ENCODE measurements at regions not wholly inside any gene's neighbourhood (a gene's known extent, or its start where the extent isn't known, plus 50 kb on each side); places are given as distances from the start of the nearest gene placed in this dataset.

GRCh38 chr6:126753606-126754005, 364.9 kb upstream of the RSPO3 start:
- Histone ChIP-seq H3K9me3 (ENCODE audit: control insufficient read depth, insufficient read depth, low read length) (no peaks in the 10 kb centered on the region), H3K9ac (ENCODE audit: low read depth, low read length) (no peak overlapping the region), H4K8ac (ENCODE audit: low read depth in 2 of 2, low read length in 2 of 2) (no peak overlapping the region), H4K5ac (ENCODE audit: low read depth, low read length) (no peak overlapping the region), H2BK120ac (ENCODE audit: low read depth, low read length) (no peak overlapping the region), H3K27ac (ENCODE audit: insufficient read depth, low read length) (no peak overlapping the region), H3K18ac (ENCODE audit: low read depth, low read length) (no peak overlapping the region), H4K20me1 (ENCODE audit: insufficient read depth, low read length) (no peaks in the 10 kb centered on the region), H2BK20ac (ENCODE audit: low read depth, low read length) (no peak overlapping the region), H3K4me2 (ENCODE audit: low read depth, low read length) (no peak overlapping the region), H3K79me1 (ENCODE audit: low read depth in 1 of 2, low read length in 2 of 2) (no peaks in the 10 kb centered on the region), H2BK5ac (ENCODE audit: low read depth, low read length, poor library complexity, severe bottlenecking) (no peak overlapping the region), H3K14ac (replicated peaks; ENCODE audit: low read depth, low read length) (no peak overlapping the region), H2AFZ (replicated peaks; ENCODE audit: low read length, poor library complexity) (no peak overlapping the region), H3K56ac (ENCODE audit: extremely low read depth, insufficient read depth, low read length) (no peak overlapping the region), H2AK5ac (ENCODE audit: low read depth, low read length) (no peak overlapping the region), H3K4ac (ENCODE audit: low read depth, low read length) (no peak overlapping the region), H2BK15ac (ENCODE audit: low read depth, low read length) (no peak overlapping the region), H3K4me1 (ENCODE audit: control insufficient read depth, insufficient read depth, low read length) (no peaks in the 10 kb centered on the region), H4K91ac (ENCODE audit: insufficient read depth, low read depth, low read length) (no peak overlapping the region), H3K9me1 (ENCODE audit: insufficient read depth, low read length) (no peaks in the 10 kb centered on the region), H3K4me3 (ENCODE audit: insufficient read depth, low read depth, low read length) (no peak overlapping the region), H3K36me3 (ENCODE audit: control insufficient read depth, insufficient read depth, low read length) (no peaks in the 10 kb centered on the region), H3K27me3 (ENCODE audit: control insufficient read depth, insufficient read depth, low read length) (no peaks in the 10 kb centered on the region), H2AK9ac (replicated peaks; ENCODE audit: low read depth, low read length, poor library complexity) (no peak overlapping the region), H3K23ac (ENCODE audit: low read depth, low read length) (no peak overlapping the region)
- intact Hi-C loops (cut with micrococcal nuclease) (no loop called here), in situ Hi-C loops (cut with MboI; ENCODE audit: low sequenced_read_pairs) (no loop called here), dilution Hi-C loops (cut with HindIII; ENCODE audit: low sequenced_read_pairs, unreplicated experiment) (no loop called here)
- POLR2A ChIA-PET (ENCODE audit: unreplicated experiment): no interaction called here
- DNase-seq (no peak), ATAC-seq (ENCODE audit: low read depth) (no peak)
- no TSS peak for BruUV-seq (replicated peaks)
- no CpG with 5 or more reads among the region's 1 CpG for WGBS, 2 experiments (ENCODE audit: extremely low coverage in 2 of 2, insufficient read length in 1 of 2)
- TF ChIP-seq BHLHE40 (IDR thresholded peaks at IDR 0.05; ENCODE audit: low read depth, low read length): no peak
- no peak for TF ChIP-seq POLR2A (IDR thresholded peaks at IDR 0.05; ENCODE audit: low read depth, low read length)
- no peak for TF ChIP-seq RFX5 (IDR thresholded peaks at IDR 0.05; ENCODE audit: low read depth, low read length)
- TF ChIP-seq RCOR1 (IDR thresholded peaks at IDR 0.05; ENCODE audit: insufficient replicate concordance, low read length): no peak
- TF ChIP-seq MAFK (IDR thresholded peaks at IDR 0.05; ENCODE audit: low read depth, low read length): no peak
- CTCF ChIA-PET: interaction anchor here (1.0 kb wide), 1 partner anchor 14 kb away, joined by 3 read pairs; no protein-coding TSS in a partner anchor
